HFFc6 (cell line): ENCODE measurements at regions not wholly inside any gene's neighbourhood (a gene's known extent, or its start where the extent isn't known, plus 50 kb on each side); places are given as distances from the start of the nearest gene placed in this dataset.

Source experiments
- DNase-seq: peaks from one replicate; pipeline ENCODE4 v3.0.0-alpha.2; 2018
- H3K27ac Mint-ChIP-seq: 2 replicates; pipeline ENCODE4 v1.8.0; 2020; ENCODE audit warnings: mild to moderate bottlenecking, mixed read lengths
- H3K27me3 Mint-ChIP-seq: 2 replicates; pipeline ENCODE4 v1.8.0; 2021; ENCODE audit warnings: mild to moderate bottlenecking, moderate library complexity, mixed read lengths; ENCODE audit not compliant: insufficient read depth
- H3K36me3 Mint-ChIP-seq: 2 replicates; pipeline ENCODE4 v1.8.0; 2021; ENCODE audit warnings: low read depth, mixed read lengths
- H3K4me1 Mint-ChIP-seq: 2 replicates; pipeline ENCODE4 v1.8.0; 2020; ENCODE audit warnings: low read depth, mixed read lengths
- H3K4me3 Mint-ChIP-seq: 2 replicates; pipeline ENCODE4 v1.8.0; 2020; ENCODE audit warnings: mild to moderate bottlenecking, moderate library complexity, mixed read lengths
- H3K9me3 Mint-ChIP-seq: 2 replicates; pipeline ENCODE4 v1.8.0; 2020; ENCODE audit warnings: mild to moderate bottlenecking, mixed read lengths
- TF ChIP-seq, protein P1 (sequence below): fragments of 200-600 bp; sonication (generic); IDR thresholded peaks from 2 replicates; pipeline ENCODE4 v1.5.0; 2021; ENCODE audit warnings: antibody characterized with exemption, mild to moderate bottlenecking

DNA sequence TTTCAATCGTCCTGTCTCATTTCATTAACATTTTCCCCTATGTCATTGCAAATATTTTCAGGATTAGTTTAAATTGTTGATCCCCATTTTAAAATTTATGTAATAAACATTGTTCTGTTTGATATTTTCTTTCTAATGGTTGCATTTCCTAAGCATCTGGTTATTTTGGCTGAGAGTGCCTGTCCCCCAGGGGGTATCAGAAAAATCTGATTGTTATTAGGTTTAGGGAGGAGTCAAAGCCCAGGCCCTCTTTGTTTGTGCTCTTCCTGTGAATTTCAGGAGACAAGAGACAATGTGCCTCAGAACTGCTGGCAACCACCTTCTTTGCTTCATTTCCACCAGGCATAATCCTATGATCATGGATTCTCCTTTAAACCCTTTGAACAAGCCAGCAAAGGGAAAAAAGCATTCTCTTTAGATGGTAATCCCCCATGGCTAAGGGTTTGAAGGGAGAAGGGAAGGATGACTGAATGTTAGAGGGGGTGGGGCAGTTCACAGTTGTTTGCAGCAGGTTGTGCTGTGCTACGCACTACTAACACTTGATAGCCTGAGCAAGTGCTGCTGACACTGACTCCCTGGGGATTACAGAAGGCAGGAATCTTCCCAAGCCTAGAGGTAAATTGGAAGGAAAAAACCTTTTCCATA is 462.4 kb upstream of the LRRC4C start:
- Mint-ChIP-seq H3K4me3 (no peak overlapping the region), H3K9me3 (peaks cover 31% of the 10 kb centered on the region), H3K27ac (no peak overlapping the region), H3K36me3 (no peaks in the 10 kb centered on the region; the same call in 1 of the 2 replicates), H3K27me3 (no peaks in the 10 kb centered on the region), H3K4me1 (no peaks in the 10 kb centered on the region)
- no peak for DNase-seq
- TF ChIP-seq, protein P1, sequence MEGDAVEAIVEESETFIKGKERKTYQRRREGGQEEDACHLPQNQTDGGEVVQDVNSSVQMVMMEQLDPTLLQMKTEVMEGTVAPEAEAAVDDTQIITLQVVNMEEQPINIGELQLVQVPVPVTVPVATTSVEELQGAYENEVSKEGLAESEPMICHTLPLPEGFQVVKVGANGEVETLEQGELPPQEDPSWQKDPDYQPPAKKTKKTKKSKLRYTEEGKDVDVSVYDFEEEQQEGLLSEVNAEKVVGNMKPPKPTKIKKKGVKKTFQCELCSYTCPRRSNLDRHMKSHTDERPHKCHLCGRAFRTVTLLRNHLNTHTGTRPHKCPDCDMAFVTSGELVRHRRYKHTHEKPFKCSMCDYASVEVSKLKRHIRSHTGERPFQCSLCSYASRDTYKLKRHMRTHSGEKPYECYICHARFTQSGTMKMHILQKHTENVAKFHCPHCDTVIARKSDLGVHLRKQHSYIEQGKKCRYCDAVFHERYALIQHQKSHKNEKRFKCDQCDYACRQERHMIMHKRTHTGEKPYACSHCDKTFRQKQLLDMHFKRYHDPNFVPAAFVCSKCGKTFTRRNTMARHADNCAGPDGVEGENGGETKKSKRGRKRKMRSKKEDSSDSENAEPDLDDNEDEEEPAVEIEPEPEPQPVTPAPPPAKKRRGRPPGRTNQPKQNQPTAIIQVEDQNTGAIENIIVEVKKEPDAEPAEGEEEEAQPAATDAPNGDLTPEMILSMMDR, result no peak

DNA sequence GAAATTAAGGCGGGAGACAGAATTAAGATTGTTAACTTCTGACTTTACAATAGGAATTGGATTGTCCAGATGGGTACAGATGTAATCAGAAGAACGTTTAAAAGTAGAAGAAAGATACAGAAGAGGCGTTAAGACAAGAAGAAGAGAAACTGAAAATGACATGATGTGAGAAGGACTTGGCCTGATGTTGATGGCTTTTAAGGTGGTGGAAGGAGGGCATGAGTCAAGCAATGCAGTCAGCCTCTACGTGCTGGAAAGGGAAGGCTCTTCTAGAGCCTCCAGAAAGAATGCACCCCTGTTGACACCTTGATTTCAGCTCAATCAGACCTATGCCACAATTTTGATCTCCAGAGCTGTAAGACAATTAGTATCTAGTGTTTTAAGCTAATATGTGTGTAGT is 466.9 kb upstream of the LRRC4C start:
- H3K4me3 Mint-ChIP-seq, result no peak overlapping the region
- H3K4me1 Mint-ChIP-seq, result no peaks in the 10 kb centered on the region
- TF ChIP-seq, protein P1, result no peak
- no peaks in the 10 kb centered on the region for H3K27me3 Mint-ChIP-seq
- H3K27ac Mint-ChIP-seq, result no peak overlapping the region
- peaks cover 28% of the 10 kb centered on the region for H3K9me3 Mint-ChIP-seq
- no peak for DNase-seq
- H3K36me3 Mint-ChIP-seq, result no peaks in the 10 kb centered on the region

DNA sequence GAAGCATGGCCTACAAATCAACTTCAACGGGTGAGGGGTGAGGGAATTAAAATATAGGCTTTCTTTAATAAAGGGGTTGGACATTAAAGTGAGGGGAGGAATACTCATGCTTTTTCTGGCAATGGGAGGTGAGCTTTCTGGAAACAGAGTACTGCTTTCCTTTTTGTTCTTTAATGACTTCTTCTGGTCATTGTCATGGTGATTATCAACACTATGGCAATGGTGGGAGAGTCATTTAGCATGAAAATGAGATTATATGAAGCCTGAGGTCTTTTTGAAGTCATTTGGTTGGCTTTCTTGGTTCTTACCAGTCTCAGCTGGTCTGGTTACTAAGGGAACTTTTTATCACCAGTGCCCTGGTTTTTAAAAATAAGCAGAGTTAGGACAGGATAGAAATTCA is 475.8 kb upstream of the LRRC4C start:
- Mint-ChIP-seq H3K27me3 (no peaks in the 10 kb centered on the region; the same call in 1 of the 2 replicates), H3K9me3 (peaks cover 9% of the 10 kb centered on the region; the same call in 1 of the 2 replicates), H3K4me1 (no peaks in the 10 kb centered on the region), H3K27ac (no peak overlapping the region), H3K36me3 (no peaks in the 10 kb centered on the region), H3K4me3 (no peak overlapping the region)
- no peak for DNase-seq
- TF ChIP-seq, protein P1, result no peak

DNA sequence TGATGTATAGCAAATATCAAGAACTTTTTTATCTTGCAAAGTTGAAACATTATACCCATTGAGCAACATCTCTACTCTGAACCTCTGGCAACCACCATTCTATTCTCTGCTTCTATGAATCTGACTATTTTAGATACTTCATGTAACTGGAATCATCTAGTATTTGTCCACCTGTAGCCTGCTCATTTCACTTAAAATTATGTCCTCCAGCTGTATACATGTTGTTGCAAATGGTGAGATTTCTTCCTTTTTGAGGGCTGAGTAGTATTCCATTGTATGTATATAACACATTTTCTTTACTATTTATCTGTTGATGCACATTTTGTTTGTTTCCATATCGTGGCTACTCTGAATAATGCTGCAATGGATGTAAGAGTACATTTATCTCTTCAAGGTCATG is 476.3 kb upstream of the LRRC4C start:
- Mint-ChIP-seq H3K4me1 (no peaks in the 10 kb centered on the region), H3K27me3 (no peaks in the 10 kb centered on the region; the same call in 1 of the 2 replicates), H3K36me3 (no peaks in the 10 kb centered on the region), H3K27ac (no peak overlapping the region), H3K9me3 (peaks cover 7% of the 10 kb centered on the region; the same call in 1 of the 2 replicates), H3K4me3 (no peak overlapping the region)
- no peak for DNase-seq
- TF ChIP-seq, protein P1, result no peak

DNA sequence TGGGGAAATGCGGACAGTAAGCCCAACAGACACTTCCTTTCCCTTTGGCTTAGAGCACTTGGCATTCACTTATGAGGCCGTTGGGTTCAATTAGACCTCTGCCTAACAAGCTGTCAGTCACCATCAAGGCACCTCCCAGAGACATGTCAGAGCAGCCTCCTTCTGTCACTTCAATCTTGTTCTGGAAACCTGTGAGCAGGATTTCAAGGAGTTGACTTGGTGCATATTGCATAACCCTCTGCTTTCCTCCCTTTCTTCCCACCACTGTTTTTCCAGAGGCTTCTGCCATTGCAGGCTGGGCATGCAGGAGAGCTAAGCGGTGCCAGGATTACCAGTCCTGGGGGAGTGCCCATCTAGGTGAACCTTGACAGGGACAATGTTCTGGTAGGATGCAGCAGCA is 484.2 kb upstream of the LRRC4C start:
- Mint-ChIP-seq H3K4me1 (no peaks in the 10 kb centered on the region), H3K4me3 (no peak overlapping the region), H3K36me3 (no peaks in the 10 kb centered on the region), H3K9me3 (no peaks in the 10 kb centered on the region), H3K27me3 (peaks cover 4% of the 10 kb centered on the region; the same call in 1 of the 2 replicates), H3K27ac (no peak overlapping the region)
- TF ChIP-seq, protein P1, result no peak
- no peak for DNase-seq
